ENCODE measurements at regions not wholly inside any gene's neighbourhood (a gene's known extent, or its start where the extent isn't known, plus 50 kb on each side); places are given as distances from the start of the nearest gene placed in this dataset.

- TF ChIP-seq GATA2 (IDR thresholded peaks at IDR 0.05; ENCODE audit: insufficient read depth, insufficient read length, low read depth, low read length) (no peak), CTCF (IDR thresholded peaks at IDR 0.05; ENCODE audit: extremely low read depth in 1 of 2, insufficient read depth in 1 of 2, low read depth in 1 of 2, low read length in 2 of 2) (no peak), EZH2 (IDR thresholded peaks at IDR 0.05; ENCODE audit: borderline replicate concordance, low read depth, low read length, severe bottlenecking) (no peak), POLR2A (IDR thresholded peaks at IDR 0.05; ENCODE audit: low read depth, low read length) (no peak), FOS (IDR thresholded peaks at IDR 0.05; ENCODE audit: borderline replicate concordance, insufficient read depth, low read length) (no peak)
Observed at GRCh38 chr10:123536176-123536845, 129.8 kb upstream of the GPR26 start.
